ENCODE measurements at regions not wholly inside any gene's neighbourhood (a gene's known extent, or its start where the extent isn't known, plus 50 kb on each side); places are given as distances from the start of the nearest gene placed in this dataset.

- no peak for TF ChIP-seq CTCF (IDR thresholded peaks at IDR 0.05; ENCODE audit: low read depth, low read length)
- TF ChIP-seq POLR2A (IDR thresholded peaks at IDR 0.05; ENCODE audit: extremely low read depth, insufficient read length) = no peak
- no peak for TF ChIP-seq MAX (IDR thresholded peaks at IDR 0.05; ENCODE audit: low read depth, low read length)
Observed at GRCh38 chr2:154952346-154952980, 254.0 kb downstream of the KCNJ3 start.

Data from NB4 (cell line).